Esophagus squamous epithelium (tissue), 5 donors: ENCODE measurements at regions not wholly inside any gene's neighbourhood (a gene's known extent, or its start where the extent isn't known, plus 50 kb on each side); places are given as distances from the start of the nearest gene placed in this dataset.
"Not testable (repeated sequence)": the region's sequence is repeated elsewhere in the genome, so short reads cannot be mapped to it uniquely, and the experiment has no call there.

Source experiments
- DNase-seq: peaks from one replicate; lab custom pipeline; 2025; lab: John Stamatoyannopoulos, UW
- H3K27ac ChIP-seq, 4 donors: fragments of 200-600 bp; sonication (generic); one replicate each; pipeline ENCODE4 v1.5.1; 2016 to 2019; ENCODE audit warnings: mild to moderate bottlenecking in 1 of 4
- H3K27me3 ChIP-seq, 4 donors: fragments of 200-600 bp; sonication (generic); 1 replicate in 3 of 4; 2 replicates in 1 of 4; pipeline versions ENCODE4 v1.5.1 to v1.6.0; 2017 to 2021; ENCODE audit warnings: antibody characterized with exemption in 1 of 4
- H3K36me3 ChIP-seq, 3 donors: fragments of 200-600 bp; sonication (generic); one replicate each; pipeline ENCODE4 v1.5.1; 2016 to 2019
- H3K4me1 ChIP-seq, 3 donors: fragments of 200-600 bp; sonication (generic); one replicate each; pipeline ENCODE4 v1.5.1; 2017 to 2019
- H3K4me3 ChIP-seq, 4 donors: fragments of 200-600 bp; sonication (generic); 1 replicate in 3 of 4; 2 replicates in 1 of 4; pipeline ENCODE4 v1.5.1; 2016 to 2019; ENCODE audit warnings: mild to moderate bottlenecking in 2 of 4, moderate library complexity in 1 of 4
- H3K9me3 ChIP-seq, 3 donors: fragments of 200-600 bp; sonication (generic); one replicate each; pipeline ENCODE4 v1.5.1; 2016 to 2019
- CTCF ChIP-seq, 6 experiments: fragments of 450-650 bp in 4 of 6; fragments of 200-600 bp in 2 of 6; sonication (generic) in 2 of 6; IDR thresholded peaks; one replicate each; pipeline ENCODE4 v1.5.1; 2016 to 2019; ENCODE audit warnings: antibody characterized with exemption in 6 of 6, mild to moderate bottlenecking in 4 of 6, moderate library complexity in 4 of 6
- POLR2A ChIP-seq, 4 donors: fragments of 450-650 bp; IDR thresholded peaks; one replicate each; pipeline ENCODE4 v1.6.1; 2017; ENCODE audit warnings: antibody characterized with exemption in 4 of 4, mild to moderate bottlenecking in 4 of 4, moderate library complexity in 3 of 4
- WGBS, 2 donors: methylation state at CpG; one replicate each; pipeline ENCODE4 v1.1.5; 2018; 5-methylcytosine and 5-hydroxymethylcytosine counted together
- intact Hi-C: fragments of 100-400 bp; cut with DNase I; formaldehyde crosslinking; loops from one replicate; pipeline ENCODE4 v1.15.0; 2022
- donor health status: DM: yes; HTN: yes; CAD: no.

GRCh38 chrX:115912372-115912897 lies 258.1 kb upstream of the AGTR2 start:
- Histone ChIP-seq H3K27me3 (no peaks in the 10 kb centered on the region), H3K4me3 (no peak overlapping the region), H3K4me1 (no peaks in the 10 kb centered on the region), H3K9me3 (peaks cover 0 to 8% (median 4%) of the 10 kb centered on the region in 3 donors), H3K27ac (no peak overlapping the region), H3K36me3 (no peaks in the 10 kb centered on the region)
- intact Hi-C loops: no loop called here
- no CpG with 5 or more reads among the region's 2 CpGs for WGBS, 2 donors
- TF ChIP-seq CTCF (IDR thresholded peaks at IDR 0.05) (no peak), POLR2A (IDR thresholded peaks at IDR 0.05) (no peak)
- DNase-seq: no peak

GRCh38 chrX:115913575-115913974 lies 257.0 kb upstream of the AGTR2 start:
- H3K4me3 ChIP-seq: no peak overlapping the region
- H3K9me3 ChIP-seq: peaks cover 0 to 10% (median 4%) of the 10 kb centered on the region in 3 donors
- H3K27ac ChIP-seq: no peak overlapping the region
- H3K4me1 ChIP-seq: no peaks in the 10 kb centered on the region
- H3K36me3 ChIP-seq: no peaks in the 10 kb centered on the region
- no peaks in the 10 kb centered on the region for H3K27me3 ChIP-seq
- TF ChIP-seq CTCF (IDR thresholded peaks at IDR 0.05): no peak
- TF ChIP-seq POLR2A (IDR thresholded peaks at IDR 0.05): no peak
- DNase-seq: no peak
- intact Hi-C loops: no loop called here

- H3K27me3 ChIP-seq, H3K36me3 ChIP-seq, H3K4me1 ChIP-seq, H3K4me3 ChIP-seq, intact Hi-C loops, DNase-seq, H3K27ac ChIP-seq, H3K9me3 ChIP-seq: not testable (repeated sequence)
- WGBS, 2 donors: 76 to 90% methylated on average over 1 to 2 of the region's 3 CpGs
These were observed 254.9 kb upstream of the AGTR2 start for GRCh38 chrX:115915625-115916024.

- 60 to 75% methylated on average over 1 of the region's 1 CpG for WGBS, 2 donors
- intact Hi-C loops: no loop called here
- Histone ChIP-seq H3K27me3 (peaks cover 0 to 3% (median 0%) of the 10 kb centered on the region in 4 donors), H3K4me1 (no peaks in the 10 kb centered on the region), H3K9me3 (peaks cover 0 to 40% (median 33%) of the 10 kb centered on the region in 3 donors), H3K36me3 (no peaks in the 10 kb centered on the region), H3K27ac (no peak overlapping the region), H3K4me3 (no peak overlapping the region)
- TF ChIP-seq CTCF (IDR thresholded peaks at IDR 0.05) (no peak), POLR2A (IDR thresholded peaks at IDR 0.05) (no peak)
- DNase-seq: no peak
These were observed 241.1 kb upstream of the AGTR2 start for GRCh38 chrX:115929480-115929879.

DNA sequence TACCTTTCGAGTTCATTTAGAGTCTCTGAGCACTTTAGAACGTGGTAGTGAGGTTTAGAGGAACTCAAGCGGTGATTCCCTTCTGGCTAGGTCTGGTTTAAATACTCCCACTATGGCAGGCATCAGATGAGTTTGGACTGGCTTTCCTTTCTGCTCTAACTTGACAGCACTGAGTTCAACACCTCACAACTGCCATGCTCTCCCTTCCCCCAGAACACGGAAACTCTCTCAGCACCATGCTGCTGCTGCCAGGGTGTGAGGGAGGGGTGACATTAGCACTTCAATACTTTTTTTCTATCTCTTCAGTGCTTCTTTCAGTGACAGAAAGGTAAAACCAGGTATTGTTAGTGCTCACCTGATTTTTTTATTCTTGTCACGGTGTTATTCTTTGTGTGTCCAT lies 234.5 kb upstream of the AGTR2 start:
- intact Hi-C loops: no loop called here
- Histone ChIP-seq H3K27ac (no peak overlapping the region), H3K9me3 (no peaks in the 10 kb centered on the region), H3K27me3 (peaks cover 0 to 3% (median 0%) of the 10 kb centered on the region in 4 donors), H3K4me3 (no peak overlapping the region), H3K4me1 (no peaks in the 10 kb centered on the region), H3K36me3 (no peaks in the 10 kb centered on the region)
- 60 to 72% methylated on average over 4 to 5 of the region's 5 CpGs for WGBS, 2 donors
- no peak for TF ChIP-seq CTCF (IDR thresholded peaks at IDR 0.05)
- TF ChIP-seq POLR2A (IDR thresholded peaks at IDR 0.05): no peak
- no peak for DNase-seq

DNA sequence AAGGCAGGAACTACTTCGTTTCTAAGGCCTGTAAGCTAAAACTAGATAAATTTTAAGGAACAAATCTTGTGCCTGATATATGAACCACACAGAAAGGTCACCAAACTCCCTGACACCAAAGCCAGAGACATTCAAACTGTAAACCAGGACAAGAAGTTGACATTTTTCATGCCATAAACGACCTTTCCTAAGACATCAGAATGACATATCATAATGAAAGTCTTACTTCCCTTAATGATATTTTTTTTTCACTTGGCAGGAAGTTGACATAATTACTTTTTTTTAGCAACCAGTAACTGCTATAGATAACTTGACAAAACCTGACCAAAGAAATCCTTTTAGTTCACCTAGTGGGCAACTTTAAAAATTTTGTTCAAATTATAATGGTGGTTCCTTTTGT lies 231.5 kb upstream of the AGTR2 start:
- TF ChIP-seq CTCF (IDR thresholded peaks at IDR 0.05) (no peak), POLR2A (IDR thresholded peaks at IDR 0.05) (no peak)
- no peak overlapping the region for H3K27ac ChIP-seq
- no peaks in the 10 kb centered on the region for H3K9me3 ChIP-seq
- intact Hi-C loops: no loop called here
- H3K36me3 ChIP-seq: no peaks in the 10 kb centered on the region
- no peak for DNase-seq
- no peak overlapping the region for H3K4me3 ChIP-seq
- peaks cover 0 to 1% (median 0%) of the 10 kb centered on the region in 4 donors for H3K27me3 ChIP-seq
- no peaks in the 10 kb centered on the region for H3K4me1 ChIP-seq
- WGBS, 2 donors: 51 to 69% methylated on average over 2 of the region's 2 CpGs
